WI38 (cell line): ENCODE measurements at regions not wholly inside any gene's neighbourhood (a gene's known extent, or its start where the extent isn't known, plus 50 kb on each side); places are given as distances from the start of the nearest gene placed in this dataset.
A peak's percentile ranks its signal among the peaks of the same experiment; 100 is the strongest.
"Not testable (repeated sequence)": the region's sequence is repeated elsewhere in the genome, so short reads cannot be mapped to it uniquely, and the experiment has no call there.

ENCODE experiments used
- H3K4me3 ChIP-seq: 2 replicates; pipeline ENCODE4 v1.5.1; 2011; ENCODE audit warnings: low read depth, mild to moderate bottlenecking, control low read depth, low read length
- TF ChIP-seq, protein P1 (sequence below): IDR thresholded peaks from 2 replicates; pipeline ENCODE4 v1.5.1; 2012; ENCODE audit warnings: low read depth, mild to moderate bottlenecking, control low read depth, low read length

GRCh38 chr5:154542581-154542980 is 64.6 kb upstream of the HAND1 start:
- no peak overlapping the region for H3K4me3 ChIP-seq
- TF ChIP-seq, protein P1, sequence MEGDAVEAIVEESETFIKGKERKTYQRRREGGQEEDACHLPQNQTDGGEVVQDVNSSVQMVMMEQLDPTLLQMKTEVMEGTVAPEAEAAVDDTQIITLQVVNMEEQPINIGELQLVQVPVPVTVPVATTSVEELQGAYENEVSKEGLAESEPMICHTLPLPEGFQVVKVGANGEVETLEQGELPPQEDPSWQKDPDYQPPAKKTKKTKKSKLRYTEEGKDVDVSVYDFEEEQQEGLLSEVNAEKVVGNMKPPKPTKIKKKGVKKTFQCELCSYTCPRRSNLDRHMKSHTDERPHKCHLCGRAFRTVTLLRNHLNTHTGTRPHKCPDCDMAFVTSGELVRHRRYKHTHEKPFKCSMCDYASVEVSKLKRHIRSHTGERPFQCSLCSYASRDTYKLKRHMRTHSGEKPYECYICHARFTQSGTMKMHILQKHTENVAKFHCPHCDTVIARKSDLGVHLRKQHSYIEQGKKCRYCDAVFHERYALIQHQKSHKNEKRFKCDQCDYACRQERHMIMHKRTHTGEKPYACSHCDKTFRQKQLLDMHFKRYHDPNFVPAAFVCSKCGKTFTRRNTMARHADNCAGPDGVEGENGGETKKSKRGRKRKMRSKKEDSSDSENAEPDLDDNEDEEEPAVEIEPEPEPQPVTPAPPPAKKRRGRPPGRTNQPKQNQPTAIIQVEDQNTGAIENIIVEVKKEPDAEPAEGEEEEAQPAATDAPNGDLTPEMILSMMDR = no peak

- H3K4me3 ChIP-seq = no peak overlapping the region
- TF ChIP-seq, protein P1 = peak; percentile 30; the same call in 1 of the 2 replicates
Observed at GRCh38 chr5:154542000-154542399, 64.0 kb upstream of the HAND1 start.

DNA sequence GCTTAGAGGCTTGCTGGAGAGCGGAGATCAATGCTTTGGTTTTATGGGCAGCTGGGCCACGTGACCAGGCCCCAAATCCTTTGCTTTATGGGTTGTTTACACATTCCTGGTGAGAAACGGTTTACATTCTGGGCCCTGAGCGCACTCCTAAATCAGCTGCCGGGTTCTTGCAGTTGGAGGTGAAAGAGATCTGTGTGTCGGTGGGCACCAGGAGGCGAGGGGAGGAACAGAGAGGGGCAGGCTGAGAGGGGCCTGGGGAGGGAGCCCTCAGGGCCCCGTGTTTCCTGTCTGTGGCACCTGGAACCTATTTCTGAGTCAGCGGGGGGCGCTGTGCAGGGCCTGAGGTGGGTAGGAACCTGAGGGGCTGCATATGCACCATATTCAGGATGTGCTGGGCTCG is 63.5 kb upstream of the HAND1 start:
- TF ChIP-seq, protein P1 = no peak
- H3K4me3 ChIP-seq = no peak overlapping the region

DNA sequence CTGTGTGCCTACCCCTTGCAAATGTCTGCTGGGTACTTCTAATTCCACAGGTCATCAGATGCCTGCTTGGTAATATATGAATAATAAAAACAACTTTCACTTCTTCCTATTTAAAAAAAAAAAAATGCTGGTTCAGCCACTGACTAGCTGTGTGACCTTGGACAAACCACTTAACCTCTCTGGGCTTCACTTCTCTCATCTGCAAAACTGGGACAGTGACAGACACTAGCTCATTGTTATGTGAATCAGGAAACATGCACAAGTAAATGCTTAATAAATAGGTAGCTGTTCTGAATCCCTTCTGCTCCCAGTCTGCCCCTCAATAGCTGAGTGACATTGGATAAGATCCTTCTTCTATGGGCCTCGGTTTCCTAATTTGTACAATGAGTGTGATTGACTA is 62.6 kb upstream of the HAND1 start:
- TF ChIP-seq, protein P1 = no peak

GRCh38 chr5:154538492-154538891 is 60.5 kb upstream of the HAND1 start:
- no peak overlapping the region for H3K4me3 ChIP-seq
- TF ChIP-seq, protein P1 = no peak

More for the DNA sequence above, 62.6 kb upstream of the HAND1 start:
- H3K4me3 ChIP-seq = no peak overlapping the region

GRCh38 chr5:154536439-154536838 is 58.4 kb upstream of the HAND1 start:
- H3K4me3 ChIP-seq = not testable (repeated sequence)

DNA sequence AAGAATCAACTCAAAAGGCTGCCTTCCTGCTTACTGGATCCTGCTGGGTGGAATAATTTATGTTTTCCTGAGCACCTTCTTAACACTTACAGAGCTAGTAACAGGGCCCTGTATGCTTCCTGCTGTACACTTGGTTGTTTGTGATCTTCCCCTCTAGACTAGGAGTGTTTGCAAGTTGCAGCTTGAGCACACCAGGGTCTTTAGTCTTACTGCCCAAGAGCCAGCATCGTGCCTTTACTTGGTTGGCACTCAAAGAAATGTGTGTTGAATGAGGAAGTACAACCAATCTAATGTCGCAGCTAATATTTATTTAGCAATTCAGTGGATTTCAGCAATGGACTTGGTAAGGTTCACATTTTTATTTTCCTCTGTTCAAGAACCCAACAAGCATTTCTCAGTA is 57.5 kb upstream of the HAND1 start:
- TF ChIP-seq, protein P1 = no peak
- no peak overlapping the region for H3K4me3 ChIP-seq

DNA sequence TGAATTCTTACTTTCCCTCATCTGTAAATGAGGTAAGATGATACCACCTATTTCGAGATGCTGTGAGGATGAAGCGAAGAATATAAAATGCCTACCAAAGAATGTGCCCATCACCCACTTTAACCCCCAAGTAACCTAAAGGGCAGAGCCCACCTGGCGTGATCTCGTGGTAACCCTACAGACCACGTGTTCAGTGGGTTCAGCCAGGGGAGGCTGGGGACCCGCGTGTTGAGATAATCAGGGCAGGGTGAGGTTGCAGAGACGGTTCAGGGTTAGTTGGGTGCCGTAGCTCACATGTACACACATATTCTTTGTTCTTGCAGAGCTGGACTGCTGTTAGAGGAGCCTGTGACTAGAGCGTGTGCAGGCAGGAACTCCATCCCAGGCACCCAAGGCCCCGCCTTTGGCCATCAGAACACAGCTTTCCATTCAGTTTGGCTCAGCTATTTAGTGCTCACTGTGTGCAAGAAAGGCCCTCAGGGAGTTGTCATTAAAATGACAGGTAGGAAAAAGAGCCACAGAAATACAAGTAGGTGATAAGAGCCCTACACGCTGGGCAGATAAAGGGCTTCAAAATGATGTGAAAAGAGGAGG is 56.5 kb upstream of the HAND1 start:
- no peak overlapping the region for H3K4me3 ChIP-seq
- TF ChIP-seq, protein P1 = no peak
